CD4-positive, alpha-beta T cell (primary cell): ENCODE measurements at regions not wholly inside any gene's neighbourhood (a gene's known extent, or its start where the extent isn't known, plus 50 kb on each side); places are given as distances from the start of the nearest gene placed in this dataset.

Source experiments
- ATAC-seq: fragments of 200-7000 bp; cut with Tn5 transposase; one replicate; pipeline ENCODE4 v1.10.0; 2022; ENCODE audit warnings: mild to moderate bottlenecking; ENCODE audit not compliant: poor library complexity
- CTCF ChIA-PET: fragments of 350-600 bp; sonication (Branson Sonifier 250); formaldehyde crosslinking; loops from one replicate; lab custom pipeline; 2021; ENCODE audit warnings: antibody characterized with exemption, inconsistent platforms; lab: Charles Lee
- POLR2A ChIA-PET: fragments of 350-600 bp; sonication (Branson Sonifier 250); formaldehyde crosslinking; loops from one replicate; lab custom pipeline; 2021; ENCODE audit warnings: antibody characterized with exemption, inconsistent platforms; lab: Charles Lee
- DNase-seq, 14 experiments: peaks; one replicate each; pipeline ENCODE4 v3.0.0-alpha.2; 2013 to 2020; ENCODE audit warnings: mixed read lengths in 2 of 14
- H3K27ac ChIP-seq, 2 donors: one replicate each; pipeline versions ENCODE4 v1.5.1 to v1.7.0; 2013; ENCODE audit warnings: low read length in 2 of 2, low read depth in 1 of 2, mild to moderate bottlenecking in 1 of 2
- H3K27me3 ChIP-seq, 2 experiments: 1 replicate in 1 of 2; 2 replicates in 1 of 2; pipeline versions ENCODE4 v1.6.1 to v1.7.0; 2013; ENCODE audit warnings: low read length in 2 of 2, control low read depth in 1 of 2, mild to moderate bottlenecking in 1 of 2, moderate library complexity in 1 of 2; ENCODE audit not compliant: insufficient read depth in 2 of 2, control insufficient read depth in 1 of 2
- H3K36me3 ChIP-seq: one replicate; pipeline ENCODE4 v1.6.1; 2013; ENCODE audit warnings: low read length, control low read depth; ENCODE audit not compliant: insufficient read depth
- H3K4me1 ChIP-seq: one replicate; pipeline ENCODE4 v1.6.1; 2013; ENCODE audit warnings: low read length, control low read depth; ENCODE audit not compliant: insufficient read depth
- H3K4me3 ChIP-seq: one replicate; pipeline ENCODE4 v1.5.1; 2013; ENCODE audit warnings: mild to moderate bottlenecking, low read length, moderate library complexity
- H3K9me3 ChIP-seq, 2 experiments: 1 replicate in 1 of 2; 2 replicates in 1 of 2; pipeline versions ENCODE4 v1.6.1 to v1.7.0; 2013; ENCODE audit warnings: low read length in 2 of 2, mild to moderate bottlenecking in 2 of 2, control low read depth in 1 of 2, moderate library complexity in 1 of 2; ENCODE audit not compliant: control insufficient read depth in 1 of 2, insufficient read depth in 1 of 2
- H3K27ac Mint-ChIP-seq: one replicate; pipeline ENCODE4 v1.8.0; 2020; ENCODE audit warnings: mixed read lengths
- H3K27me3 Mint-ChIP-seq: one replicate; pipeline ENCODE4 v1.8.0; 2021; ENCODE audit warnings: mixed read lengths
- H3K36me3 Mint-ChIP-seq: one replicate; pipeline ENCODE4 v1.8.0; 2021; ENCODE audit warnings: low read depth, mixed read lengths
- H3K4me1 Mint-ChIP-seq: one replicate; pipeline ENCODE4 v1.8.0; 2021; ENCODE audit warnings: low read depth, mixed read lengths
- H3K4me3 Mint-ChIP-seq: one replicate; pipeline ENCODE4 v1.8.0; 2020; ENCODE audit warnings: mild to moderate bottlenecking, mixed read lengths
- H3K9me3 Mint-ChIP-seq: one replicate; pipeline ENCODE4 v1.8.0; 2020; ENCODE audit warnings: mixed read lengths
- CTCF ChIP-seq: fragments of 200-600 bp; IDR thresholded peaks from one replicate; pipeline ENCODE4 v1.8.0; 2022; ENCODE audit warnings: antibody characterized with exemption, mild to moderate bottlenecking
- intact Hi-C, 2 experiments: fragments of 100-400 bp; cut with DNase I in 1 of 2; cut with micrococcal nuclease in 1 of 2; formaldehyde crosslinking; loops; one replicate each; pipeline versions ENCODE4 v1.15.1 to v1.9.0; 2023 to 2025; cut with DNase I, micrococcal nuclease

DNA sequence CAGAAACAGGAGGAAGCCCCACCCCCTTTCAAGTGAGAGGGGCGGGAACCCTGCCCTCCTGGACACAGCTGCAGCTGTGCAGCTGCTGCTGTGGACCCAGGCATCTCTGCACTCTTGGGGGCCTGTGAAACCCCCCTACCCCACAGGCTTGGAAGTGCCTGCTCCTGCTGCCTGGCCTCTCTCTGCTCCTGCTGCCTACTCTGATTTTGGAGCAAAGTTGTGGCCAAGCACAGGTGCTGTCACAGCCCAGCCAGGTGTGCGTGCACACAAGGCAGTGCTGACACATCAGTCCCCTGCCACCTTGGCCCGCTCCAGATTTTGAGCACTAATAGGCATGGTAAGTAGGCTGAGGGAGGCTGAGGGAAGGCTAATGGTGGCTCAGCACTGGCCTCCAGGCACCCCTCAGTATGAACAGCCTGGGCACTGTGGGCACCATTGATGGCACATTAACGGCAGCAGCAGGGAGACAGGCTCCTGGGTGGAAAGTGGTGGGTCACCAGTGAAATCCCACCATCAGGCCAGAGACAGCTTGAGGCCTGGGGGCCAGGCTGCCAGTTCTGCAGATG, 890.9 kb downstream of the GBE1 start:
- Histone ChIP-seq H3K4me3 (no peak overlapping the region), H3K27me3 (no peaks in the 10 kb centered on the region), H3K4me1 (no peaks in the 10 kb centered on the region), H3K27ac (no peak overlapping the region), H3K36me3 (no peaks in the 10 kb centered on the region), H3K9me3 (peaks cover 0 to 19% of the 10 kb centered on the region in 2 experiments)
- Mint-ChIP-seq H3K36me3 (no peaks in the 10 kb centered on the region), H3K4me1 (no peaks in the 10 kb centered on the region), H3K9me3 (peaks cover 20% of the 10 kb centered on the region), H3K27me3 (no peaks in the 10 kb centered on the region), H3K4me3 (no peak overlapping the region), H3K27ac (no peak overlapping the region)
- intact Hi-C loops = no loop called here
- ChIA-PET CTCF (no interaction called here), POLR2A (no interaction called here)
- DNase-seq = no peak
- ATAC-seq = no peak
- TF ChIP-seq CTCF = no peak

DNA sequence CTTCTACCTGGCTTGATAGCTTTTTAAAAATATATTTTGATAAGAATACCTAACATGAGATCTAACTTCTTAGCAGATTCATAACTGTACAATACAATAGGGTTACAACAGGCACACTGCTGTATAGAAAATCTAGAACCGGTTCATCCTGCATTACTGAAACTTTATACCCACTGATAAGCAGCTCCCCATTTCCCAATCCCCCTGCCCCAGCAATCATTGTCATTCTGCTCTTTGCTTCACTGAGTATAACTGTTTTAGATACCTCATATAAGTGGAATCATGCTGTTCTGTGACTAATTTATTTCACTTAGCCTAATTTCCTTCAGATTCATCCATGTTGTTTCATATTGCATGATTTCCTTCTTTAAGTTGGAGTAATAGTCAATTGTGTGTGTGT, 906.0 kb downstream of the GBE1 start:
- H3K9me3 Mint-ChIP-seq = peaks cover 12% of the 10 kb centered on the region
- CTCF ChIA-PET = no interaction called here
- H3K27me3 Mint-ChIP-seq = no peaks in the 10 kb centered on the region
- DNase-seq = no peak
- Histone ChIP-seq H3K27ac (no peak overlapping the region), H3K4me1 (no peaks in the 10 kb centered on the region), H3K27me3 (no peaks in the 10 kb centered on the region), H3K36me3 (no peaks in the 10 kb centered on the region), H3K4me3 (no peak overlapping the region), H3K9me3 (no peaks in the 10 kb centered on the region)
- no peaks in the 10 kb centered on the region for H3K36me3 Mint-ChIP-seq
- H3K4me1 Mint-ChIP-seq = no peaks in the 10 kb centered on the region
- H3K27ac Mint-ChIP-seq = no peak overlapping the region
- ATAC-seq = no peak
- POLR2A ChIA-PET = no interaction called here
- no peak overlapping the region for H3K4me3 Mint-ChIP-seq
- TF ChIP-seq CTCF = no peak
- intact Hi-C loops = no loop called here

- CTCF ChIA-PET = no interaction called here
- Histone ChIP-seq H3K36me3 (no peaks in the 10 kb centered on the region), H3K9me3 (peaks cover 7 to 14% of the 10 kb centered on the region in 2 experiments), H3K27me3 (no peaks in the 10 kb centered on the region), H3K4me3 (no peak overlapping the region), H3K27ac (no peak overlapping the region), H3K4me1 (no peaks in the 10 kb centered on the region)
- intact Hi-C loops = no loop called here
- Mint-ChIP-seq H3K4me1 (no peaks in the 10 kb centered on the region), H3K36me3 (no peaks in the 10 kb centered on the region), H3K27me3 (no peaks in the 10 kb centered on the region), H3K27ac (no peak overlapping the region), H3K4me3 (no peak overlapping the region), H3K9me3 (peaks cover 13% of the 10 kb centered on the region)
- no peak for DNase-seq
- no peak for ATAC-seq
- POLR2A ChIA-PET = no interaction called here
- no peak for TF ChIP-seq CTCF
These were observed 925.0 kb downstream of the GBE1 start for GRCh38 chr3:80836395-80836794.
